Activated CD8-positive, alpha-beta T cell treated with anti-CD3 and anti-CD28 coated beads for 36 hours (primary cell): ENCODE measurements at regions not wholly inside any gene's neighbourhood (a gene's known extent, or its start where the extent isn't known, plus 50 kb on each side); places are given as distances from the start of the nearest gene placed in this dataset.

ENCODE experiments used
- ATAC-seq: fragments of 200-7000 bp; cut with Tn5 transposase; one replicate; pipeline ENCODE4 v1.10.0; 2021; ENCODE audit warnings: mild to moderate bottlenecking, moderate library complexity
- CTCF ChIA-PET: fragments of 350-600 bp; sonication (Branson Sonifier 250); formaldehyde crosslinking; loops from one replicate; lab custom pipeline; 2021; ENCODE audit warnings: antibody characterized with exemption; lab: Charles Lee
- POLR2A ChIA-PET: fragments of 350-600 bp; sonication (Branson Sonifier 250); formaldehyde crosslinking; loops from one replicate; lab custom pipeline; 2021; ENCODE audit warnings: antibody characterized with exemption; lab: Charles Lee
- DNase-seq: peaks from one replicate; pipeline ENCODE4 v3.0.0-alpha.2; 2020
- H3K27ac Mint-ChIP-seq: one replicate; pipeline ENCODE4 v1.8.0; 2021; ENCODE audit warnings: mild to moderate bottlenecking, mixed read lengths
- H3K27me3 Mint-ChIP-seq: one replicate; pipeline ENCODE4 v1.8.0; 2021; ENCODE audit warnings: mixed read lengths
- H3K36me3 Mint-ChIP-seq: one replicate; pipeline ENCODE4 v1.8.0; 2021; ENCODE audit warnings: low read depth, mixed read lengths
- H3K4me1 Mint-ChIP-seq: one replicate; pipeline ENCODE4 v1.8.0; 2021; ENCODE audit warnings: low read depth, mixed read lengths
- H3K4me3 Mint-ChIP-seq: one replicate; pipeline ENCODE4 v1.8.0; 2021; ENCODE audit warnings: mild to moderate bottlenecking, moderate library complexity, mixed read lengths
- H3K9me3 Mint-ChIP-seq: one replicate; pipeline ENCODE4 v1.8.0; 2021; ENCODE audit warnings: mixed read lengths
- CTCF ChIP-seq: fragments of 200-600 bp; IDR thresholded peaks from one replicate; pipeline ENCODE4 v1.8.0; 2022; ENCODE audit warnings: antibody characterized with exemption, mild to moderate bottlenecking
- intact Hi-C: fragments of 100-400 bp; cut with micrococcal nuclease; formaldehyde crosslinking; loops from one replicate; pipeline ENCODE4 v1.10.0; 2022

- Mint-ChIP-seq H3K4me3 (no peak overlapping the region), H3K36me3 (no peaks in the 10 kb centered on the region), H3K9me3 (peaks cover 8% of the 10 kb centered on the region), H3K27ac (no peak overlapping the region), H3K4me1 (no peaks in the 10 kb centered on the region), H3K27me3 (no peaks in the 10 kb centered on the region)
- intact Hi-C loops: no loop called here
- no peak for TF ChIP-seq CTCF
- no peak for DNase-seq
- CTCF ChIA-PET: no interaction called here
- POLR2A ChIA-PET: no interaction called here
- no peak for ATAC-seq
Observed at GRCh38 chr11:71333473-71333872, 81.1 kb upstream of the SHANK2 start.

GRCh38 chr11:71332447-71332846, 80.1 kb upstream of the SHANK2 start:
- no peak for TF ChIP-seq CTCF
- no peak for DNase-seq
- H3K27me3 Mint-ChIP-seq: no peaks in the 10 kb centered on the region
- intact Hi-C loops: no loop called here
- no peak overlapping the region for H3K4me3 Mint-ChIP-seq
- H3K36me3 Mint-ChIP-seq: no peaks in the 10 kb centered on the region
- POLR2A ChIA-PET: no interaction called here
- ATAC-seq: no peak
- H3K27ac Mint-ChIP-seq: no peak overlapping the region
- H3K9me3 Mint-ChIP-seq: peaks cover 8% of the 10 kb centered on the region
- H3K4me1 Mint-ChIP-seq: no peaks in the 10 kb centered on the region
- CTCF ChIA-PET: no interaction called here

GRCh38 chr11:71332046-71332445, 79.7 kb upstream of the SHANK2 start:
- Mint-ChIP-seq H3K27ac (no peak overlapping the region), H3K36me3 (no peaks in the 10 kb centered on the region), H3K27me3 (no peaks in the 10 kb centered on the region), H3K4me1 (no peaks in the 10 kb centered on the region), H3K9me3 (peaks cover 8% of the 10 kb centered on the region), H3K4me3 (no peak overlapping the region)
- ChIA-PET POLR2A (no interaction called here), CTCF (no interaction called here)
- intact Hi-C loops: no loop called here
- ATAC-seq: no peak
- no peak for DNase-seq
- no peak for TF ChIP-seq CTCF

GRCh38 chr11:71331631-71332030, 79.3 kb upstream of the SHANK2 start:
- ChIA-PET CTCF (no interaction called here), POLR2A (no interaction called here)
- no peaks in the 10 kb centered on the region for H3K27me3 Mint-ChIP-seq
- no peaks in the 10 kb centered on the region for H3K4me1 Mint-ChIP-seq
- H3K4me3 Mint-ChIP-seq: no peak overlapping the region
- no peak for TF ChIP-seq CTCF
- no peak for DNase-seq
- H3K9me3 Mint-ChIP-seq: peaks cover 8% of the 10 kb centered on the region
- ATAC-seq: no peak
- H3K36me3 Mint-ChIP-seq: no peaks in the 10 kb centered on the region
- intact Hi-C loops: no loop called here
- H3K27ac Mint-ChIP-seq: no peak overlapping the region

GRCh38 chr11:71330996-71331395, 78.6 kb upstream of the SHANK2 start:
- TF ChIP-seq CTCF: no peak
- Mint-ChIP-seq H3K4me3 (no peak overlapping the region), H3K9me3 (peaks cover 8% of the 10 kb centered on the region), H3K4me1 (no peaks in the 10 kb centered on the region), H3K36me3 (no peaks in the 10 kb centered on the region), H3K27ac (no peak overlapping the region), H3K27me3 (no peaks in the 10 kb centered on the region)
- ATAC-seq (no peak), DNase-seq (no peak)
- ChIA-PET CTCF (no interaction called here), POLR2A (no interaction called here)
- intact Hi-C loops: no loop called here
